ENCODE measurements at regions not wholly inside any gene's neighbourhood (a gene's known extent, or its start where the extent isn't known, plus 50 kb on each side); places are given as distances from the start of the nearest gene placed in this dataset.

GRCh38 chr18:56248610-56249235, 389.7 kb downstream of the TXNL1 start:
- Histone ChIP-seq H3K9ac (ENCODE audit: insufficient read length, low read depth) (no peak overlapping the region), H3K36me3 (ENCODE audit: insufficient read depth, insufficient read length, low read length) (no peaks in the 10 kb centered on the region), H3K9me3 (ENCODE audit: insufficient read depth, low read length) (no peaks in the 10 kb centered on the region), H3K4me3 (ENCODE audit: insufficient read length, low read depth) (no peak overlapping the region), H3K4me1 (ENCODE audit: insufficient read depth, insufficient read length) (no peaks in the 10 kb centered on the region), H3K27me3 (ENCODE audit: insufficient read depth, insufficient read length) (no peaks in the 10 kb centered on the region)
- no peak for DNase-seq (ENCODE audit: low read depth, low spot score)
- TF ChIP-seq YY1 (IDR thresholded peaks at IDR 0.05; ENCODE audit: insufficient read depth, insufficient read length) (no peak), SUZ12 (IDR thresholded peaks at IDR 0.05; ENCODE audit: extremely low read depth, insufficient read depth, insufficient read length) (no peak), ZNF274 (IDR thresholded peaks at IDR 0.05; ENCODE audit: low read depth, low read length) (no peak)

DNA sequence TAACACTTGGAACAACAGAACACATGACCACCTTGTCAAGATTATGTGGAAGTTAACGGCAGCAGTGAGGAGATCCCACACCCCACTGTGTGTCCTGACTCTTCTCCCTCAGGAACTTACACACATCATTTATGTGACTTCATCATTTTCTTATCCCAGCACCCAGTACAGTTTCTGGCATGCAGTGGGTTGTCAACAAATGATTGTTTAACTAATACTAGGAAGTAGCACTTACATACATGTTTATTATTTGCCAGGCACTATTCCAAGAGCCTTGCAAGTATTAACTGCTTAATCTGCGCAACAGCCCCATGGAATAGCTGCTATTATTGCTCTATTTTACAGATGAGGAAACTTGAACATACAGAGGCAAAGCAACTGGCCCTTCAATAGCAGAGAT, 391.5 kb downstream of the TXNL1 start:
- no peak for DNase-seq (ENCODE audit: low read depth, low spot score)
- Histone ChIP-seq H3K36me3 (ENCODE audit: insufficient read depth, insufficient read length, low read length) (no peaks in the 10 kb centered on the region), H3K27me3 (ENCODE audit: insufficient read depth, insufficient read length) (no peaks in the 10 kb centered on the region), H3K9ac (ENCODE audit: insufficient read length, low read depth) (no peak overlapping the region), H3K9me3 (ENCODE audit: insufficient read depth, low read length) (no peaks in the 10 kb centered on the region), H3K4me3 (ENCODE audit: insufficient read length, low read depth) (no peak overlapping the region), H3K4me1 (ENCODE audit: insufficient read depth, insufficient read length) (no peaks in the 10 kb centered on the region)
- no peak for TF ChIP-seq ZNF274 (IDR thresholded peaks at IDR 0.05; ENCODE audit: low read depth, low read length)
- no peak for TF ChIP-seq SUZ12 (IDR thresholded peaks at IDR 0.05; ENCODE audit: extremely low read depth, insufficient read depth, insufficient read length)
- TF ChIP-seq YY1 (IDR thresholded peaks at IDR 0.05; ENCODE audit: insufficient read depth, insufficient read length), result no peak

DNA sequence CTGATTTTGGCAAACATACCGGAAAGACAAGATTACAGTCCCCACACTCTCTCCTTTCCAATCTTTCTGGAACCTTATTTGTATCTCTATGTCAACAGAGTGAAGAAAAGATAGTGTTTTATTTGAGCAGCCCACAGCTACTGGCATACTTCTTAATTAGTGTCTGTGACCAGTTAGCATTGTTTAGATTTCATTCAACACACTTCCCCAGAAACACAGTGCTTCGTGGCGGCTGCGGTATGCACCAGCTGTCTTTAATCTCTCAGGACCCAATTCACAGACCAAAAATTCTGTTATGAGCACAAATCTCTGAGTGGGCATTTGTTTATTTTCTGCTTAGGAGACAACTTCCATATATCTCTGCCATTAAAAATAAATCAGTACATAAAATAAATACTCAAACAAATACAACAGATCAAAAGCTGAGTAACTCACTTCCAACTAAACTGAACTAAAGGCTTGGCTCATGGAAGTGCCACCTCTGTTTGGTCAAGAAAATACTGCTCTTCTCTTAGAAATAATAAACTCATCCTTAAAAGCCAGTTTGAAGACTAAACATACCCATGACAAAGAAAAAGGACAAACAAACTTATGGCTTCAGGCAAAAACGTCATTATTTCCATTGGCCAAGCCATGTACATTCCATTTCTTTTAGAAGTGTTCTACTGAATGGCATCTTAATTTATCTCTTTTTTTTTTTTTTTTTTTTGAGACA, 392.4 kb downstream of the TXNL1 start:
- Histone ChIP-seq H3K27me3 (ENCODE audit: insufficient read depth, insufficient read length) (no peaks in the 10 kb centered on the region), H3K4me1 (ENCODE audit: insufficient read depth, insufficient read length) (no peaks in the 10 kb centered on the region)
- DNase-seq (ENCODE audit: low read depth, low spot score), result no peak

DNA sequence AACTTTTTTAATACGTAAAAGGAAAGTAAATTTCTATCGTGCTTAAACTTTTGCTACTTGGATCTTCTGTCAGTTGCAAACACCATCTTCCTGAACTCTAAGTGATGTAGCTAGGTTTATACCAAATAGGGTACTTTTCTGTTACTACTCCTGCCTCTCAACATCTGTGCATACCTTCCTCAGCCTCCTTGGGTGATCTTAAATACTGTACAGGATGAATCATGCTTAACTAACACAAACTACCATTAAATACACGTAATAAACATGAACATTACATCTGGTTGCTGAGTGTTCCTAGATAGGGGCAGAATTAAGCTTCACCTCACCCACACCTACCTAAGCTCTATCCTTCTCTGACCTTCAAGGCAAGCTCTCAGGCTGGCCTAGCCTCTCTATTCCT, 398.0 kb downstream of the TXNL1 start:
- no peak for DNase-seq (ENCODE audit: low read depth, low spot score)

More for the DNA sequence above, 392.4 kb downstream of the TXNL1 start:
- TF ChIP-seq YY1 (IDR thresholded peaks at IDR 0.05; ENCODE audit: insufficient read depth, insufficient read length) (no peak), SUZ12 (IDR thresholded peaks at IDR 0.05; ENCODE audit: extremely low read depth, insufficient read depth, insufficient read length) (no peak), ZNF274 (IDR thresholded peaks at IDR 0.05; ENCODE audit: low read depth, low read length) (no peak)
- Histone ChIP-seq H3K9ac (ENCODE audit: insufficient read length, low read depth) (no peak overlapping the region), H3K4me3 (ENCODE audit: insufficient read length, low read depth) (no peak overlapping the region), H3K9me3 (ENCODE audit: insufficient read depth, low read length) (no peaks in the 10 kb centered on the region), H3K36me3 (ENCODE audit: insufficient read depth, insufficient read length, low read length) (no peaks in the 10 kb centered on the region)

DNA sequence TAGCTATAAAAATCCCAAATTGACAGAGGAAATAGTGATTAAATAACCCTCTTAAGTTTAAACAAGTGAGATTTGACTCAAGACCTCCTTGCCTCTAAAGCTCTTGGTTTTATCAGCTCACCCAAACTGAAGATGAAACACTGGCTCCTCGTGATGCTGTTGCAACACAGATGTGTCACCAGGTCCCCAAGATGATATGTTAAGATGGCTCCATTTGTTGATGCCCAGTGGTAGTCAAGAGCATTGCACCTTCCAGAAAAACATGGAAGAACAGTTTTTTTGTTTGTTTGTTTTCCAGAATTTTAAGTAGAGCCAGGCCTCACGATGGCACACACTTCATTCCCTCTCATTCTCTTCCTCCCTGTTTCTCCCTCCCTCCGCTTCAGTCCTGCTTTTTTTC, 399.8 kb downstream of the TXNL1 start:
- Histone ChIP-seq H3K36me3 (ENCODE audit: insufficient read depth, insufficient read length, low read length) (no peaks in the 10 kb centered on the region), H3K27me3 (ENCODE audit: insufficient read depth, insufficient read length) (no peaks in the 10 kb centered on the region), H3K4me1 (ENCODE audit: insufficient read depth, insufficient read length) (no peaks in the 10 kb centered on the region), H3K9ac (ENCODE audit: insufficient read length, low read depth) (no peak overlapping the region), H3K4me3 (ENCODE audit: insufficient read length, low read depth) (no peak overlapping the region), H3K9me3 (ENCODE audit: insufficient read depth, low read length) (no peaks in the 10 kb centered on the region)
- DNase-seq (ENCODE audit: low read depth, low spot score), result no peak
- no peak for TF ChIP-seq SUZ12 (IDR thresholded peaks at IDR 0.05; ENCODE audit: extremely low read depth, insufficient read depth, insufficient read length)
- TF ChIP-seq ZNF274 (IDR thresholded peaks at IDR 0.05; ENCODE audit: low read depth, low read length), result no peak
- TF ChIP-seq YY1 (IDR thresholded peaks at IDR 0.05; ENCODE audit: insufficient read depth, insufficient read length), result no peak

More for the DNA sequence above, 398.0 kb downstream of the TXNL1 start:
- no peaks in the 10 kb centered on the region for H3K36me3 ChIP-seq (ENCODE audit: insufficient read depth, insufficient read length, low read length)
- TF ChIP-seq YY1 (IDR thresholded peaks at IDR 0.05; ENCODE audit: insufficient read depth, insufficient read length) (no peak), ZNF274 (IDR thresholded peaks at IDR 0.05; ENCODE audit: low read depth, low read length) (no peak), SUZ12 (IDR thresholded peaks at IDR 0.05; ENCODE audit: extremely low read depth, insufficient read depth, insufficient read length) (no peak)
- H3K9me3 ChIP-seq (ENCODE audit: insufficient read depth, low read length), result no peaks in the 10 kb centered on the region
- no peak overlapping the region for H3K4me3 ChIP-seq (ENCODE audit: insufficient read length, low read depth)
- H3K9ac ChIP-seq (ENCODE audit: insufficient read length, low read depth), result no peak overlapping the region
- H3K27me3 ChIP-seq (ENCODE audit: insufficient read depth, insufficient read length), result no peaks in the 10 kb centered on the region
- H3K4me1 ChIP-seq (ENCODE audit: insufficient read depth, insufficient read length), result no peaks in the 10 kb centered on the region

DNA sequence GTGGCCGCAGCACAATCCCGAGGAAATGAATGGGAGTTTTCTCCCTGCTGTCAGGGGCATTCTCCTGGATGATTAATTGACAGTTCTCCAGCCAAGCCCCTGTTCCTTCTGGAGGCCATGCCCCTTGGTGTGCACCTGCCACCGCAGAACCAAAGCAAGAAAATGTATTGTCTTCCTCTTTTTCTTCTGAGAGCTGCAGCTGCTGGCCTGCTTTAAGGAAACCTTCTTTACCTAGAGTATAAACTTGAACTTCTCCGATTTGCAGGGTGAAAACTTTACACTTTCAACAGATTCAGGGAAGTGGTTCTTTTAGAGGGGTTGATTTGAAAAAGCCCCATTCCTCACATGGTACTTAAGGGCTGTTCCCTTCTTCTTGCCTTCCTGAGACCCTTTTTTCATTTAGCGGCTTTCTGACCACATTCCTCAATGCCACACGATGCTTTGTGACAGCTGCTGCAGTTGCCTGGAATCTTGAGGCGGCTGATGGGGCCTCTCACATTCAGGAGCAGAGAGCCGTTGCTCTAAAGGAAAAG, 402.8 kb downstream of the TXNL1 start:
- TF ChIP-seq YY1 (IDR thresholded peaks at IDR 0.05; ENCODE audit: insufficient read depth, insufficient read length) (no peak), SUZ12 (IDR thresholded peaks at IDR 0.05; ENCODE audit: extremely low read depth, insufficient read depth, insufficient read length) (no peak), ZNF274 (IDR thresholded peaks at IDR 0.05; ENCODE audit: low read depth, low read length) (no peak)
- Histone ChIP-seq H3K9me3 (ENCODE audit: insufficient read depth, low read length) (no peaks in the 10 kb centered on the region), H3K4me3 (ENCODE audit: insufficient read length, low read depth) (no peak overlapping the region), H3K27me3 (ENCODE audit: insufficient read depth, insufficient read length) (no peaks in the 10 kb centered on the region), H3K36me3 (ENCODE audit: insufficient read depth, insufficient read length, low read length) (no peaks in the 10 kb centered on the region), H3K4me1 (ENCODE audit: insufficient read depth, insufficient read length) (no peaks in the 10 kb centered on the region), H3K9ac (ENCODE audit: insufficient read length, low read depth) (no peak overlapping the region)
- DNase-seq (ENCODE audit: low read depth, low spot score), result no peak

GRCh38 chr18:56235071-56235470, 403.3 kb downstream of the TXNL1 start:
- TF ChIP-seq YY1 (IDR thresholded peaks at IDR 0.05; ENCODE audit: insufficient read depth, insufficient read length), result no peak
- TF ChIP-seq ZNF274 (IDR thresholded peaks at IDR 0.05; ENCODE audit: low read depth, low read length), result no peak
- TF ChIP-seq SUZ12 (IDR thresholded peaks at IDR 0.05; ENCODE audit: extremely low read depth, insufficient read depth, insufficient read length), result no peak
- no peaks in the 10 kb centered on the region for H3K4me1 ChIP-seq (ENCODE audit: insufficient read depth, insufficient read length)
- no peaks in the 10 kb centered on the region for H3K27me3 ChIP-seq (ENCODE audit: insufficient read depth, insufficient read length)
- no peak overlapping the region for H3K9ac ChIP-seq (ENCODE audit: insufficient read length, low read depth)
- H3K9me3 ChIP-seq (ENCODE audit: insufficient read depth, low read length), result no peaks in the 10 kb centered on the region
- no peak overlapping the region for H3K4me3 ChIP-seq (ENCODE audit: insufficient read length, low read depth)
- H3K36me3 ChIP-seq (ENCODE audit: insufficient read depth, insufficient read length, low read length), result no peaks in the 10 kb centered on the region
- no peak for DNase-seq (ENCODE audit: low read depth, low spot score)
